ENCODE measurements at regions not wholly inside any gene's neighbourhood (a gene's known extent, or its start where the extent isn't known, plus 50 kb on each side); places are given as distances from the start of the nearest gene placed in this dataset.
A peak's percentile ranks its signal among the peaks of the same experiment; 100 is the strongest.
"Not testable (repeated sequence)": the region's sequence is repeated elsewhere in the genome, so short reads cannot be mapped to it uniquely, and the experiment has no call there.

DNA sequence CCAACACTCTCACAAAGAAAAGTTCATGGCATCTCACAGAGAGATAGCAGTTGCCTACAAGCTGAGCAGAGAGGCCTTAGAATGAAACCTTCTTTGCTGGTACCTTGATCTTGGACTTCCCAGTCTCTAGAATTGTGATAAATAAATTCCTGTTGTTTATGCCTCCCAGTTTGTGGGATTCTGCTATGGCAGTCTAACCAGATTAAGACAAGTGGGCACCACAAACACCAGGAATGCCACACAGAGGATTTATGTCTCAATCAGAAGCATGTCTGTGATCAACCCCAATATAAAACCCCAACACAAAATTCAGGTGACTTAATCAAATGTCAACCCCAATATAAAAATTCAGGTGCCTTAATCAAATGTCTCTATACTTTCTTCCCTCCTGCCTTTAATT is 581.3 kb downstream of the XPNPEP1 start:
- no peak for DNase-seq (ENCODE audit: extremely low read depth in 1 of 11, low read depth in 9 of 11, low spot score in 4 of 11)

GRCh38 chr10:109328001-109328400 is 595.3 kb downstream of the XPNPEP1 start:
- no peak for DNase-seq (ENCODE audit: extremely low read depth in 1 of 11, low read depth in 9 of 11, low spot score in 4 of 11)

GRCh38 chr10:109327266-109327665 is 596.0 kb downstream of the XPNPEP1 start:
- DNase-seq (ENCODE audit: extremely low read depth in 1 of 11, low read depth in 9 of 11, low spot score in 4 of 11), result no peak

- DNase-seq (ENCODE audit: extremely low read depth in 1 of 11, low read depth in 9 of 11, low spot score in 4 of 11), result no peak
These were observed 598.6 kb downstream of the XPNPEP1 start for GRCh38 chr10:109324721-109325120.

DNA sequence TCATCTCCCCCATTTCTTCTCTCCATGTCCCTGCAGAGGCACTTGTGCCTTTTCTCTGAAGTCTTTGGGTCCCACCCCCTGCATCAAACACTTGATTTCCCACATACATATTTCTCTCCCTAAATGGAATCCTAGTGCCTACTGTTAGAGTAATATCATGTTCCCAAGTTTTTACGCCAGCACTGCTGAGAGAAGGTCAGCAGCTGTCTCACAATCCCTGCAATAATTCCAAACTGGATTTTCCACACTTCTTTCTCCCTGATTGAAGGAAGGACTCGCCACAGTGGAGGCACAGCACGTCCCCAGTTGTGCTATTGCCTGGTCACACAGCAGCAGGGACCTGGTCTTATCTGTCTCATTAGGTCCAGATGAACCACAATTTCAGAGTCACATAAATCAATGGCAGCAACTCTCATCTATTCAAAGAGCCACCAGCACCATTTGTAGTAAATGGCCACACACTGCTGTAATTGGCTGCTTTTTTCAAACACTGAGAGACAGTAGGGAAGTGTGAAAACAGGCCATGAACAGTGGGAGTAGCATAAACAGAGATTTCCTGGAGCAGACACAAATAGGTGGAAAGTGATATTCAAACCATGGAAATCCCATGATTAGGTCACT is 605.5 kb downstream of the XPNPEP1 start:
- no peak for DNase-seq (ENCODE audit: extremely low read depth in 1 of 11, low read depth in 9 of 11, low spot score in 4 of 11)

GRCh38 chr10:109314016-109314415 is 609.3 kb downstream of the XPNPEP1 start:
- DNase-seq (ENCODE audit: extremely low read depth in 1 of 11, low read depth in 9 of 11, low spot score in 4 of 11), result not testable (repeated sequence)

- DNase-seq (ENCODE audit: extremely low read depth in 1 of 11, low read depth in 9 of 11, low spot score in 4 of 11), result not testable (repeated sequence)
These were observed 610.8 kb downstream of the XPNPEP1 start for GRCh38 chr10:109312555-109312954.

GRCh38 chr10:109308971-109309370 is 614.3 kb downstream of the XPNPEP1 start:
- DNase-seq (ENCODE audit: extremely low read depth in 1 of 11, low read depth in 9 of 11, low spot score in 4 of 11), result no peak

- not testable (repeated sequence) for DNase-seq (ENCODE audit: extremely low read depth in 1 of 11, low read depth in 9 of 11, low spot score in 4 of 11)
These were observed 616.2 kb downstream of the XPNPEP1 start for GRCh38 chr10:109307102-109307501.

DNA sequence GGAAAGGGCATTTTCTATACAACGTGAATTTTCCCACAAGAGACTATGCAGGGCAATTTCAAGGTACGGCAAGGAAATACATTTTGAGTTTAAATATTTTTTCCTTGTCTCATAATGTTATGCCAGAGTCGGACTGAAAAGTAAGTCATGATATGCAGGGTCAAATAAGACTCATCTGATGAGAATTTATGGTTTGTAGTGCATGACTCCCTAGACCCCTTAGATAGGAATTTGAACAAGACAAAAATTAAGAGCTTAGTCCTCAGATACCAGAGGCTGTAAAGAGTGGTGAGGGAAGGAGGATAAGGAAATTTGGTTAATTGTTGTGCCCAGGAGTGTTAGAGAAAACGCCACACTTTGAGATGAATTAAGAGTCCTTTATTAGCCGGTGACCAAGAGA is 616.6 kb downstream of the XPNPEP1 start:
- DNase-seq (ENCODE audit: extremely low read depth in 1 of 11, low read depth in 9 of 11, low spot score in 4 of 11), result no peak

DNA sequence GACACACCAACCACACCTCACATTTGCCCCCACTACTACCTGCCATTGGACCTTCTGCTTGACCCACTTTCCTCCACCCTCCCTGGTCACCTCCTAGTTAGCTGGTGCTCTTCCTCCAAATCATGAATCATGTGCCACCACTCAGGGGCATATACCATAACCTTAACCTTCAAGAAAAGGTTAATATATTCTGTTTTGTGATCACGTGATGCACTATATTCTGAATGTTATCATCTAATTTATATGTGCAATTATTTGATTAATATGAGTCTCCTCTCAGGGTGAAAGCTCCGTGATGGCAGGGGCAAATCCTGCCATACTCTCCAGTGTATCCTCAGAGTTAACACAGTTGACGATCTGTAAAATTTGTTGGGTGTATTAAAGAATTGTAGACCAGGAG is 635.5 kb downstream of the XPNPEP1 start:
- no peak for DNase-seq (ENCODE audit: extremely low read depth in 1 of 11, low read depth in 9 of 11, low spot score in 4 of 11)

DNA sequence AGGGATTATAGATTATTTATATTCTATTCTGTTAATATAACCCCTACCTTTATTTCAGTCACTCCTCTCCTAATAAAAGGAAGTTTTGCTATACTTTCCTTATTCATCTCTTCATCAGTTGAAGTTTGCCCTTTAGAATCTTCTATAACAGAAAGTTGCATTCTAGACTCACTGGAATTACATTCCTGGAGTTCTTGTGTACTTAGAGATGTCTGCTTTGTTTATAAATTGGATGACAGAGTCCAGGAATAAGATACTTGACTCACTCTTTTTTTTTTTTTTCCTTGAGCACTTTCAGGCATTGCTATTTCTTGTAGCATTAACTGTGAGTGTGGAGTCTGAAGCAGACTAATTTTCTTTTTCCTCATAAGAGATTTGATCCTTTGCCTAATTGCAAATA is 640.8 kb downstream of the XPNPEP1 start:
- peak in 2 of 11 donors; percentile 0 to 1 for DNase-seq (ENCODE audit: extremely low read depth in 1 of 11, low read depth in 9 of 11, low spot score in 4 of 11)

DNA sequence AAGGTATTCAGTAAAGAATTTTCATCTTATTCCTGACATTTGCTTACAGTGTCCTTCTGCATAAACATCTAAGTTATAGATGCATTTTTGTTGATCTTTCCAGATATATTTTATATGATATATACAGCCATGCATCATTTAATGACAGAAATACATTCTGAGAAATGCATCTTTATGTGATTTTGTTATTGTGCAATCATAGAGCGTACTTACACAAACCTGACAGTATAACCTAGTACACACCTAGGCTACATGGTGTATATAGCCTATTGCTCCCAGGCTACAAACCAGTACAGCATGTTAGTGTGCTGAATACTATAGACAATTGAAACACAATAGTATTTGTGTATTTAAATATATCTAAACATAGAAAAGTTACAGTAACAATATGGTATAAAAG is 642.0 kb downstream of the XPNPEP1 start:
- no peak for DNase-seq (ENCODE audit: extremely low read depth in 1 of 11, low read depth in 9 of 11, low spot score in 4 of 11)

DNA sequence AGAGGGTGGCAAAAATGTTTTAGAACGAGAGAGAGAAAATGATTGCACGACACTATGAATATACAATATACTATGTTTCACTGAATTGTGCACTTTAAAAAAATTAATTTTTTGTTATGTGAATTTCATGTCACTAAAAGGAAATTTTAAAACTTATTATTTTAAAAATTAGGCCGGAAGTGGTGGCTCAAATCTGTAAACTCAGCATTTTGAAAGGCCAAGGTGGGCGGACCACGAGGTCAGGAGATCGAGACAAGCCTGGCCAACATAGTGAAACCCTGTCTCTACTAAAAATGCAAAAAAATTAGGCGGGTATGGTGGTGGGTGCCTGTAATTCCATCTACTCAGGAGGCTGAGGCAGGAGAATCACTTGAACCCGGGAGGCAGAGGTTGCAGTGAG is 642.5 kb downstream of the XPNPEP1 start:
- no peak for DNase-seq (ENCODE audit: extremely low read depth in 1 of 11, low read depth in 9 of 11, low spot score in 4 of 11)

GRCh38 chr10:109277456-109277855 is 645.9 kb downstream of the XPNPEP1 start:
- DNase-seq (ENCODE audit: extremely low read depth in 1 of 11, low read depth in 9 of 11, low spot score in 4 of 11), result no peak

- DNase-seq (ENCODE audit: extremely low read depth in 1 of 11, low read depth in 9 of 11, low spot score in 4 of 11), result no peak
These were observed 647.4 kb downstream of the XPNPEP1 start for GRCh38 chr10:109275960-109276359.

GRCh38 chr10:109274681-109275080 is 648.6 kb downstream of the XPNPEP1 start:
- no peak for DNase-seq (ENCODE audit: extremely low read depth in 1 of 11, low read depth in 9 of 11, low spot score in 4 of 11)

DNA sequence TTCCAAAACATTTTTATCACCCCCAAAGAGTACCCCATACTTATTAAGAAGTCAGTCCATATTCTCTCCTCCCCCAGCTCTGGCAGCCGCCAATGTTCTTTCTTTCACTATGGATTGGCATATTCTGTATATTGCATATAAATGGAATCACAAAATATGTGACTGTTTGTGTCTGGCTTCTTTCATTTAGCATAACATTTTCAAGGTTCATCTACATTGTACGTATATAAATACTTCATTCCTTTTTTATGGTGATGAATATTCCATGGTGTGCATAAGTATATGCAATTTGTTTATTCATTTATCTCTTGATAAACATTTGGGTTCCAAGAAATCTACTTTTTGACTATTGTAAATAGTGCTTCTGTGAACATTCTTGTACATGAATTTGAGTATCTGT is 653.1 kb downstream of the XPNPEP1 start:
- no peak for DNase-seq (ENCODE audit: extremely low read depth in 1 of 11, low read depth in 9 of 11, low spot score in 4 of 11)

- no peak for DNase-seq (ENCODE audit: extremely low read depth in 1 of 11, low read depth in 9 of 11, low spot score in 4 of 11)
These were observed 659.3 kb downstream of the XPNPEP1 start for GRCh38 chr10:109264004-109264403.

DNA sequence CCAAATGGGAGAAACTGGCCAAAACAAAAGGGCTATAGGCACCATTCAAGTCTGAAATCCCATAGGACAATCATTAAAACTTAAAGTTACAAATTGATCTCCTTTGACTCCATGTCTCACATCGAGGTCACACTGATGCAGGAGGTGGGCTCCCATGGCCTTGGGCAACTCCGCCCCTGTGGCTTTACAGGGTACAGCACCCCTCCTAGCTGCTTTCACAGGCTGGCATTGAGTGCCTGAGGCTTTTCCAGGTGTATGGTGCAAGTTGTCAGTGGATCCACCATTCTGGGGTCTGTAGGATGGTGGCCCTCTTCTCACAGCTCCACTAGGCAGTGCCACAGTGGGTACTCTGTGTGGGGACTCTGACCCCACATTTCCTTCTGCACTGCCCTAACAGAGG is 662.1 kb downstream of the XPNPEP1 start:
- DNase-seq (ENCODE audit: extremely low read depth in 1 of 11, low read depth in 9 of 11, low spot score in 4 of 11), result no peak

DNA sequence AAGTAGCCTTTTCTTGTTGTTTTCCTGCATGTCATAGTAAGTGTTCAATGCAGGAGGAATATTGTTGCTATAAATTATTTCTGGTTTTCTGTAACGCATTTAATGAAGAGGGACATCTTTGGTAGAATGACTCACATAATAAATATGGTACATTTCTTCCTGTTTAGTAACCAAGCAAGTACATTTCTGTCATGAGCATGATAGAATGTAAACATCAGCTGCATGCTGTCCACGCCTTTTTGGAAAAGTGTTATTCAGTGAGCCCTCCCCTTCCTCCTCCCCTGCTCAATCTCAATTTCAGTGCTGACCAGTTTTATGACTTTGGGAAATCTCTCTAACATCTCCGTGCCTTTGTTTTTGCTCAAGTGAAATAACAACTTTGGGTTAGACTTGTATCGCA is 664.0 kb downstream of the XPNPEP1 start:
- DNase-seq (ENCODE audit: extremely low read depth in 1 of 11, low read depth in 9 of 11, low spot score in 4 of 11), result no peak

DNA sequence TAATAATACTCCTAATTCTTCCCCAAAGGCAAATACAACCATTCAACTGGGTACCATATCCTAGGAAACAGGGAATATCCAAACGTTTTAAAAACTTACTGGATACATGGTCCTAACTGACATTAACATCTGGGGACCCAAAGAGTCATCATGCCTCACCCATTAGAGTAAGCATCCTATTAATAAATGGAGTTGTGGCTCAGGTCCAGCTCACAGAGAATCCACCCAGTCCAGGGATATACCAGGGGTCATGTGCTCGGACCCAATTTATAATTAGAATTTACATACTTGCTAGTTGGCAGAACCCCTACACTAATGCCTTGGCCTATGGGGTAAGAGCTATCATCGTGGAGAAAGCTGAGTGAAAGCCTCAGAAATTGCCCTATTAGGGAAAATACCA is 670.0 kb downstream of the XPNPEP1 start:
- DNase-seq (ENCODE audit: extremely low read depth in 1 of 11, low read depth in 9 of 11, low spot score in 4 of 11), result no peak
